GM23338 (cell line): ENCODE measurements at regions not wholly inside any gene's neighbourhood (a gene's known extent, or its start where the extent isn't known, plus 50 kb on each side); places are given as distances from the start of the nearest gene placed in this dataset.

Experiments used
- ATAC-seq: fragments of 200-7000 bp; cut with Tn5 transposase; 3 replicates; pipeline ENCODE4 v1.9.1; 2020
- DNase-seq: peaks from one replicate; pipeline ENCODE4 v3.0.0-alpha.2; 2015; ENCODE audit warnings: low spot score
- H2AFZ ChIP-seq: fragments of 200-600 bp; sonication (generic); 2 replicates; pipeline ENCODE4 v1.8.0; 2016; ENCODE audit warnings: antibody characterized with exemption, mild to moderate bottlenecking, moderate library complexity
- H3F3A ChIP-seq: fragments of 200-600 bp; sonication (generic); replicated peaks from 2 replicates; pipeline ENCODE4 v1.8.0; 2017; ENCODE audit warnings: antibody characterized with exemption, mixed run types, low read depth
- H3K27ac ChIP-seq: fragments of 200-600 bp; sonication (generic); 2 replicates; pipeline ENCODE4 v1.6.1; 2016; ENCODE audit warnings: low read depth
- H3K27me3 ChIP-seq: fragments of 200-600 bp; sonication (generic); 2 replicates; pipeline ENCODE4 v1.8.0; 2016; ENCODE audit warnings: mild to moderate bottlenecking, mixed run types, moderate library complexity; ENCODE audit not compliant: insufficient read depth
- H3K36me3 ChIP-seq: fragments of 200-600 bp; sonication (generic); 2 replicates; pipeline ENCODE4 v1.8.0; 2016; ENCODE audit warnings: mild to moderate bottlenecking; ENCODE audit not compliant: insufficient read depth
- H3K4me1 ChIP-seq: fragments of 200-600 bp; sonication (generic); 2 replicates; pipeline ENCODE4 v1.8.0; 2016; ENCODE audit warnings: mild to moderate bottlenecking, moderate library complexity; ENCODE audit not compliant: insufficient read depth
- H3K4me2 ChIP-seq: fragments of 200-600 bp; sonication (generic); 2 replicates; pipeline ENCODE4 v1.7.1; 2017; ENCODE audit warnings: mixed run types
- H3K4me3 ChIP-seq: fragments of 200-600 bp; sonication (generic); 2 replicates; pipeline ENCODE4 v1.6.1; 2016; ENCODE audit warnings: mixed run types
- H3K79me2 ChIP-seq: fragments of 200-600 bp; sonication (generic); replicated peaks from 2 replicates; pipeline ENCODE4 v1.8.0; 2017; ENCODE audit warnings: mild to moderate bottlenecking; ENCODE audit not compliant: insufficient read depth
- H3K9me2 ChIP-seq: fragments of 200-600 bp; sonication (generic); 2 replicates; pipeline ENCODE4 v1.8.0; 2017; ENCODE audit not compliant: insufficient read depth
- H4K20me1 ChIP-seq: fragments of 200-600 bp; sonication (generic); replicated peaks from 2 replicates; pipeline ENCODE4 v1.8.0; 2017; ENCODE audit warnings: mild to moderate bottlenecking; ENCODE audit not compliant: insufficient read depth
- H3K27ac Mint-ChIP-seq: 2 replicates; pipeline ENCODE4 v1.8.0; 2020; ENCODE audit warnings: inconsistent platforms, mild to moderate bottlenecking, moderate library complexity, mixed read lengths
- H3K27me3 Mint-ChIP-seq: 3 replicates; pipeline ENCODE4 v1.8.0; 2022; ENCODE audit warnings: low read depth, mild to moderate bottlenecking, moderate library complexity, mixed read lengths, inconsistent platforms; ENCODE audit not compliant: insufficient read depth, poor library complexity
- H3K36me3 Mint-ChIP-seq: 3 replicates; pipeline ENCODE4 v1.8.0; 2021; ENCODE audit warnings: low read depth, mild to moderate bottlenecking, inconsistent platforms, moderate library complexity, mixed read lengths
- H3K4me1 Mint-ChIP-seq: 3 replicates; pipeline ENCODE4 v1.8.0; 2020; ENCODE audit warnings: mild to moderate bottlenecking, inconsistent platforms, mixed read lengths
- H3K4me3 Mint-ChIP-seq: 3 replicates; pipeline ENCODE4 v1.8.0; 2021; ENCODE audit warnings: moderate library complexity, mild to moderate bottlenecking, inconsistent platforms, mixed read lengths
- H3K9me3 Mint-ChIP-seq: 3 replicates; pipeline ENCODE4 v1.8.0; 2020; ENCODE audit warnings: moderate library complexity, mild to moderate bottlenecking, inconsistent platforms, mixed read lengths
- CREB1 ChIP-seq: fragments of 250-450 bp; sonication (Bioruptor Pico); IDR thresholded peaks from 2 replicates; pipeline ENCODE4 v1.5.0; 2020; ENCODE audit warnings: low read depth, mild to moderate bottlenecking, moderate library complexity
- EZH2 ChIP-seq: fragments of 200-600 bp; sonication (generic); IDR thresholded peaks from one replicate; pipeline ENCODE4 v1.8.0; 2017; ENCODE audit warnings: antibody characterized with exemption, mild to moderate bottlenecking, low read depth; ENCODE audit not compliant: unreplicated experiment
- EZH2phosphoT487 ChIP-seq: fragments of 200-600 bp; sonication (generic); IDR thresholded peaks from one replicate; pipeline ENCODE4 v1.8.1; 2018; ENCODE audit warnings: antibody characterized with exemption; ENCODE audit not compliant: unreplicated experiment
- JUNB ChIP-seq: IDR thresholded peaks from one replicate; pipeline ENCODE4 v1.6.1; 2016; ENCODE audit warnings: antibody characterized with exemption; ENCODE audit not compliant: unreplicated experiment
- NANOG ChIP-seq: IDR thresholded peaks from 2 replicates; pipeline ENCODE4 v1.6.1; 2016; ENCODE audit warnings: antibody characterized with exemption, borderline replicate concordance
- POLR2AphosphoS5 ChIP-seq: IDR thresholded peaks from 2 replicates; pipeline ENCODE4 v1.6.1; 2016; ENCODE audit warnings: antibody characterized with exemption, low read depth
- REST ChIP-seq: IDR thresholded peaks from one replicate; pipeline ENCODE4 v1.6.1; 2018; ENCODE audit warnings: antibody characterized with exemption; ENCODE audit not compliant: unreplicated experiment
- STAT1 ChIP-seq: IDR thresholded peaks from one replicate; pipeline ENCODE4 v1.6.1; 2016; ENCODE audit warnings: antibody characterized with exemption; ENCODE audit not compliant: unreplicated experiment
- ZNF114 ChIP-seq: fragments of 250-450 bp; sonication (Bioruptor Pico); IDR thresholded peaks from 2 replicates; pipeline ENCODE4 v1.5.0; 2020; ENCODE audit warnings: mild to moderate bottlenecking, moderate library complexity
- ZNF331 ChIP-seq: fragments of 250-450 bp; sonication (Bioruptor Pico); IDR thresholded peaks from 2 replicates; pipeline ENCODE4 v1.5.0; 2020; ENCODE audit warnings: low read depth, mild to moderate bottlenecking, moderate library complexity
- TF ChIP-seq, protein P1 (sequence below): fragments of 250-450 bp; sonication (Bioruptor Pico); IDR thresholded peaks from 2 replicates; pipeline ENCODE4 v1.5.0; 2020; ENCODE audit warnings: mild to moderate bottlenecking, moderate library complexity
- TF ChIP-seq, protein P2 (sequence below): IDR thresholded peaks from 2 replicates; pipeline ENCODE4 v1.6.1; 2016; ENCODE audit warnings: antibody characterized with exemption
- TF ChIP-seq, protein P3 (sequence below), 2 experiments: fragments of 200-600 bp in 1 of 2; sonication (generic) in 1 of 2; conservative IDR thresholded peaks; 2 replicates each; pipeline versions ENCODE4 v1.5.1 to v1.6.1; 2016 to 2017; ENCODE audit warnings: antibody characterized with exemption in 2 of 2, low read depth in 2 of 2, mild to moderate bottlenecking in 2 of 2, moderate library complexity in 1 of 2

DNA sequence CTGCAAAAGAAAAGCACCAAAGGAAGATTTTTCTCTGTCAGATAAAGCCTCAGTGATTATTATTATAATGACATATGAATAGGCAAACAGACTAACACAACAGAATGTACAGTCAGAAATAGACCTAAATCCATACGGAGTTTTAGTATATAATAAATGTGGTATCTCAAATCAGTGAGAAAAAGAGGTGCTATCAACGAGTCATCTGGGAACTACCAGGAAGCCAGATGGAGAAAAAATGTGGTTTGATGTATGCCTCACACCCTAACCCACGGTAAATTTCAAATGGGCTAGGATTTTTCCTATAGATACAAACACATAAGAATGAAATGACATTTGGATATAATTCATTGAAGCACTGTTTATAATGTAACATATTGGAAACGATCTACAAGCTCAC is 110.3 kb downstream of the ODF2L start:
- no peaks in the 10 kb centered on the region for H3K27me3 Mint-ChIP-seq
- no peak overlapping the region for H2AFZ ChIP-seq
- H3K4me2 ChIP-seq: no peak overlapping the region
- no peaks in the 10 kb centered on the region for H3K27me3 ChIP-seq
- no peaks in the 10 kb centered on the region for H4K20me1 ChIP-seq
- H3K79me2 ChIP-seq: no peaks in the 10 kb centered on the region
- H3K9me3 Mint-ChIP-seq: no peaks in the 10 kb centered on the region
- no peaks in the 10 kb centered on the region for H3K4me1 Mint-ChIP-seq
- H3K9me2 ChIP-seq: no peaks in the 10 kb centered on the region
- no peak overlapping the region for H3K4me3 Mint-ChIP-seq
- H3K4me3 ChIP-seq: no peak overlapping the region
- no peaks in the 10 kb centered on the region for H3K4me1 ChIP-seq
- no peaks in the 10 kb centered on the region for H3K36me3 Mint-ChIP-seq
- DNase-seq (no peak), ATAC-seq (no peak)
- no peak overlapping the region for H3K27ac Mint-ChIP-seq
- no peaks in the 10 kb centered on the region for H3F3A ChIP-seq
- no peaks in the 10 kb centered on the region for H3K36me3 ChIP-seq
- TF ChIP-seq NANOG (no peak), JUNB (no peak), REST (no peak), STAT1 (no peak), ZNF331 (CRISPR knock-in tag) (no peak), ZNF114 (CRISPR knock-in tag) (no peak), EZH2 (no peak), EZH2phosphoT487 (no peak), CREB1 (CRISPR knock-in tag) (no peak), POLR2AphosphoS5 (no peak)
- TF ChIP-seq, protein P1, sequence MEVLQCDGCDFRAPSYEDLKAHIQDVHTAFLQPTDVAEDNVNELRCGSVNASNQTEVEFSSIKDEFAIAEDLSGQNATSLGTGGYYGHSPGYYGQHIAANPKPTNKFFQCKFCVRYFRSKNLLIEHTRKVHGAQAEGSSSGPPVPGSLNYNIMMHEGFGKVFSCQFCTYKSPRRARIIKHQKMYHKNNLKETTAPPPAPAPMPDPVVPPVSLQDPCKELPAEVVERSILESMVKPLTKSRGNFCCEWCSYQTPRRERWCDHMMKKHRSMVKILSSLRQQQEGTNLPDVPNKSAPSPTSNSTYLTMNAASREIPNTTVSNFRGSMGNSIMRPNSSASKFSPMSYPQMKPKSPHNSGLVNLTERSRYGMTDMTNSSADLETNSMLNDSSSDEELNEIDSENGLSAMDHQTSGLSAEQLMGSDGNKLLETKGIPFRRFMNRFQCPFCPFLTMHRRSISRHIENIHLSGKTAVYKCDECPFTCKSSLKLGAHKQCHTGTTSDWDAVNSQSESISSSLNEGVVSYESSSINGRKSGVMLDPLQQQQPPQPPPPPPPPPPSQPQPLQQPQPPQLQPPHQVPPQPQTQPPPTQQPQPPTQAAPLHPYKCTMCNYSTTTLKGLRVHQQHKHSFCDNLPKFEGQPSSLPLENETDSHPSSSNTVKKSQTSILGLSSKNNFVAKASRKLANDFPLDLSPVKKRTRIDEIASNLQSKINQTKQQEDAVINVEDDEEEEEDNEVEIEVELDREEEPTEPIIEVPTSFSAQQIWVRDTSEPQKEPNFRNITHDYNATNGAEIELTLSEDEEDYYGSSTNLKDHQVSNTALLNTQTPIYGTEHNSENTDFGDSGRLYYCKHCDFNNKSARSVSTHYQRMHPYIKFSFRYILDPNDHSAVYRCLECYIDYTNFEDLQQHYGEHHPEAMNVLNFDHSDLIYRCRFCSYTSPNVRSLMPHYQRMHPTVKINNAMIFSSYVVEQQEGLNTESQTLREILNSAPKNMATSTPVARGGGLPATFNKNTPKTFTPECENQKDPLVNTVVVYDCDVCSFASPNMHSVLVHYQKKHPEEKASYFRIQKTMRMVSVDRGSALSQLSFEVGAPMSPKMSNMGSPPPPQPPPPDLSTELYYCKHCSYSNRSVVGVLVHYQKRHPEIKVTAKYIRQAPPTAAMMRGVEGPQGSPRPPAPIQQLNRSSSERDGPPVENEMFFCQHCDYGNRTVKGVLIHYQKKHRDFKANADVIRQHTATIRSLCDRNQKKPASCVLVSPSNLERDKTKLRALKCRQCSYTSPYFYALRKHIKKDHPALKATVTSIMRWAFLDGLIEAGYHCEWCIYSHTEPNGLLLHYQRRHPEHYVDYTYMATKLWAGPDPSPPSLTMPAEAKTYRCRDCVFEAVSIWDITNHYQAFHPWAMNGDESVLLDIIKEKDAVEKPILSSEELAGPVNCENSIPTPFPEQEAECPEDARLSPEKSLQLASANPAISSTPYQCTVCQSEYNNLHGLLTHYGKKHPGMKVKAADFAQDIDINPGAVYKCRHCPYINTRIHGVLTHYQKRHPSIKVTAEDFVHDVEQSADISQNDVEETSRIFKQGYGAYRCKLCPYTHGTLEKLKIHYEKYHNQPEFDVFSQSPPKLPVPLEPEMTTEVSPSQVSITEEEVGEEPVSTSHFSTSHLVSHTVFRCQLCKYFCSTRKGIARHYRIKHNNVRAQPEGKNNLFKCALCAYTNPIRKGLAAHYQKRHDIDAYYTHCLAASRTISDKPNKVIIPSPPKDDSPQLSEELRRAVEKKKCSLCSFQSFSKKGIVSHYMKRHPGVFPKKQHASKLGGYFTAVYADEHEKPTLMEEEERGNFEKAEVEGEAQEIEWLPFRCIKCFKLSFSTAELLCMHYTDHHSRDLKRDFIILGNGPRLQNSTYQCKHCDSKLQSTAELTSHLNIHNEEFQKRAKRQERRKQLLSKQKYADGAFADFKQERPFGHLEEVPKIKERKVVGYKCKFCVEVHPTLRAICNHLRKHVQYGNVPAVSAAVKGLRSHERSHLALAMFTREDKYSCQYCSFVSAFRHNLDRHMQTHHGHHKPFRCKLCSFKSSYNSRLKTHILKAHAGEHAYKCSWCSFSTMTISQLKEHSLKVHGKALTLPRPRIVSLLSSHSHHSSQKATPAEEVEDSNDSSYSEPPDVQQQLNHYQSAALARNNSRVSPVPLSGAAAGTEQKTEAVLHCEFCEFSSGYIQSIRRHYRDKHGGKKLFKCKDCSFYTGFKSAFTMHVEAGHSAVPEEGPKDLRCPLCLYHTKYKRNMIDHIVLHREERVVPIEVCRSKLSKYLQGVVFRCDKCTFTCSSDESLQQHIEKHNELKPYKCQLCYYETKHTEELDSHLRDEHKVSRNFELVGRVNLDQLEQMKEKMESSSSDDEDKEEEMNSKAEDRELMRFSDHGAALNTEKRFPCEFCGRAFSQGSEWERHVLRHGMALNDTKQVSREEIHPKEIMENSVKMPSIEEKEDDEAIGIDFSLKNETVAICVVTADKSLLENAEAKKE: no peak
- TF ChIP-seq, protein P2, sequence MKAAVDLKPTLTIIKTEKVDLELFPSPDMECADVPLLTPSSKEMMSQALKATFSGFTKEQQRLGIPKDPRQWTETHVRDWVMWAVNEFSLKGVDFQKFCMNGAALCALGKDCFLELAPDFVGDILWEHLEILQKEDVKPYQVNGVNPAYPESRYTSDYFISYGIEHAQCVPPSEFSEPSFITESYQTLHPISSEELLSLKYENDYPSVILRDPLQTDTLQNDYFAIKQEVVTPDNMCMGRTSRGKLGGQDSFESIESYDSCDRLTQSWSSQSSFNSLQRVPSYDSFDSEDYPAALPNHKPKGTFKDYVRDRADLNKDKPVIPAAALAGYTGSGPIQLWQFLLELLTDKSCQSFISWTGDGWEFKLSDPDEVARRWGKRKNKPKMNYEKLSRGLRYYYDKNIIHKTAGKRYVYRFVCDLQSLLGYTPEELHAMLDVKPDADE: no peak
- TF ChIP-seq, protein P3, sequence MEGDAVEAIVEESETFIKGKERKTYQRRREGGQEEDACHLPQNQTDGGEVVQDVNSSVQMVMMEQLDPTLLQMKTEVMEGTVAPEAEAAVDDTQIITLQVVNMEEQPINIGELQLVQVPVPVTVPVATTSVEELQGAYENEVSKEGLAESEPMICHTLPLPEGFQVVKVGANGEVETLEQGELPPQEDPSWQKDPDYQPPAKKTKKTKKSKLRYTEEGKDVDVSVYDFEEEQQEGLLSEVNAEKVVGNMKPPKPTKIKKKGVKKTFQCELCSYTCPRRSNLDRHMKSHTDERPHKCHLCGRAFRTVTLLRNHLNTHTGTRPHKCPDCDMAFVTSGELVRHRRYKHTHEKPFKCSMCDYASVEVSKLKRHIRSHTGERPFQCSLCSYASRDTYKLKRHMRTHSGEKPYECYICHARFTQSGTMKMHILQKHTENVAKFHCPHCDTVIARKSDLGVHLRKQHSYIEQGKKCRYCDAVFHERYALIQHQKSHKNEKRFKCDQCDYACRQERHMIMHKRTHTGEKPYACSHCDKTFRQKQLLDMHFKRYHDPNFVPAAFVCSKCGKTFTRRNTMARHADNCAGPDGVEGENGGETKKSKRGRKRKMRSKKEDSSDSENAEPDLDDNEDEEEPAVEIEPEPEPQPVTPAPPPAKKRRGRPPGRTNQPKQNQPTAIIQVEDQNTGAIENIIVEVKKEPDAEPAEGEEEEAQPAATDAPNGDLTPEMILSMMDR (conservative IDR thresholded peaks at IDR 0.05; ENCODE audit: low read depth in 2 of 2): no peak
- H3K27ac ChIP-seq: no peak overlapping the region
